Breast epithelium (tissue), 3 donors: ENCODE measurements at regions not wholly inside any gene's neighbourhood (a gene's known extent, or its start where the extent isn't known, plus 50 kb on each side); places are given as distances from the start of the nearest gene placed in this dataset.

Experiments used
- POLR2A ChIP-seq: fragments of 450-650 bp; IDR thresholded peaks from one replicate; pipeline ENCODE4 v1.6.1; 2016; ENCODE audit warnings: antibody characterized with exemption, mild to moderate bottlenecking, moderate library complexity
- TF ChIP-seq, protein P1 (sequence below), 3 donors: fragments of 450-650 bp; IDR thresholded peaks; one replicate each; pipeline ENCODE4 v1.5.1; 2016 to 2017; ENCODE audit warnings: antibody characterized with exemption in 3 of 3, mild to moderate bottlenecking in 3 of 3, moderate library complexity in 3 of 3

GRCh38 chr7:73941836-73942551 is 81.0 kb downstream of the TMEM270 start:
- TF ChIP-seq, protein P1, sequence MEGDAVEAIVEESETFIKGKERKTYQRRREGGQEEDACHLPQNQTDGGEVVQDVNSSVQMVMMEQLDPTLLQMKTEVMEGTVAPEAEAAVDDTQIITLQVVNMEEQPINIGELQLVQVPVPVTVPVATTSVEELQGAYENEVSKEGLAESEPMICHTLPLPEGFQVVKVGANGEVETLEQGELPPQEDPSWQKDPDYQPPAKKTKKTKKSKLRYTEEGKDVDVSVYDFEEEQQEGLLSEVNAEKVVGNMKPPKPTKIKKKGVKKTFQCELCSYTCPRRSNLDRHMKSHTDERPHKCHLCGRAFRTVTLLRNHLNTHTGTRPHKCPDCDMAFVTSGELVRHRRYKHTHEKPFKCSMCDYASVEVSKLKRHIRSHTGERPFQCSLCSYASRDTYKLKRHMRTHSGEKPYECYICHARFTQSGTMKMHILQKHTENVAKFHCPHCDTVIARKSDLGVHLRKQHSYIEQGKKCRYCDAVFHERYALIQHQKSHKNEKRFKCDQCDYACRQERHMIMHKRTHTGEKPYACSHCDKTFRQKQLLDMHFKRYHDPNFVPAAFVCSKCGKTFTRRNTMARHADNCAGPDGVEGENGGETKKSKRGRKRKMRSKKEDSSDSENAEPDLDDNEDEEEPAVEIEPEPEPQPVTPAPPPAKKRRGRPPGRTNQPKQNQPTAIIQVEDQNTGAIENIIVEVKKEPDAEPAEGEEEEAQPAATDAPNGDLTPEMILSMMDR (IDR thresholded peaks at IDR 0.05), result no peak
- TF ChIP-seq POLR2A, result no peak
